ENCODE measurements at regions not wholly inside any gene's neighbourhood (a gene's known extent, or its start where the extent isn't known, plus 50 kb on each side); places are given as distances from the start of the nearest gene placed in this dataset.
A peak's percentile ranks its signal among the peaks of the same experiment; 100 is the strongest.

DNA sequence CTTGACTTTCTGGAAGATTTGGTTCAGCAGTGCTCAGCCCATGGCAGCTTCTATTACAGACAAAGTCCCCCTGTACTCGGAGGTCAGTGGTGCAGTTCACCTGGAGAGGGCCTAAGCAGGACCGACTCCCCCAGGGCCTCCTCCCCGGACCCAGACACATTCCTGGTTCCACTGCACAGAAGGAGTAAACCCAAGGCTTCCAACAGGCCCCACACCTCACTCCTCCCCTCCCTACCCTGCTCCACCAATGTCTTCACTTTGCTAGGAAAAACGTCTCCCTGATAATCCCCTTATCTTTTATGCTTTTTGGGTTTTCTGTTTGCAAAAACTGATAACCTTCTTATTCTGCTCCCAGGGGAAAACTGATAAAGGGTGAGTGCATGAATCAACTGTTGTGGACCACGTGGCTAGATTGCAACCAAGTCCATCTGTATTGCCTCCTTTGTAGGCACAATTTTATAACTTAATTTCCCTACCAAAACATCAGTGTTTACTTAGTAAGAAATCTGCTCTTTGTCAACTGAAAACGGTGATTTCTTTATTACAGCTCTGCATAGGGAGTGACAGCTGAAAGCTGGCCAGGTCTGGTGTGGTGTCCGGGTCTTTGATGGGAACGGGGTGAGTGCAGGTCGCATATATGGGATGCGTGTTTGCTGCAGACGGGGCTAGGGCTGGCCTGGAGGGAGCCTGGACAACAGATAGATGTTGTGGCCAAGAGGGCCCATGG, 202.5 kb downstream of the GLI2 start:
- TF ChIP-seq, protein P1, sequence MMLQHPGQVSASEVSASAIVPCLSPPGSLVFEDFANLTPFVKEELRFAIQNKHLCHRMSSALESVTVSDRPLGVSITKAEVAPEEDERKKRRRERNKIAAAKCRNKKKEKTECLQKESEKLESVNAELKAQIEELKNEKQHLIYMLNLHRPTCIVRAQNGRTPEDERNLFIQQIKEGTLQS (IDR thresholded peaks at IDR 0.05): no peak
- TF ChIP-seq, protein P2, sequence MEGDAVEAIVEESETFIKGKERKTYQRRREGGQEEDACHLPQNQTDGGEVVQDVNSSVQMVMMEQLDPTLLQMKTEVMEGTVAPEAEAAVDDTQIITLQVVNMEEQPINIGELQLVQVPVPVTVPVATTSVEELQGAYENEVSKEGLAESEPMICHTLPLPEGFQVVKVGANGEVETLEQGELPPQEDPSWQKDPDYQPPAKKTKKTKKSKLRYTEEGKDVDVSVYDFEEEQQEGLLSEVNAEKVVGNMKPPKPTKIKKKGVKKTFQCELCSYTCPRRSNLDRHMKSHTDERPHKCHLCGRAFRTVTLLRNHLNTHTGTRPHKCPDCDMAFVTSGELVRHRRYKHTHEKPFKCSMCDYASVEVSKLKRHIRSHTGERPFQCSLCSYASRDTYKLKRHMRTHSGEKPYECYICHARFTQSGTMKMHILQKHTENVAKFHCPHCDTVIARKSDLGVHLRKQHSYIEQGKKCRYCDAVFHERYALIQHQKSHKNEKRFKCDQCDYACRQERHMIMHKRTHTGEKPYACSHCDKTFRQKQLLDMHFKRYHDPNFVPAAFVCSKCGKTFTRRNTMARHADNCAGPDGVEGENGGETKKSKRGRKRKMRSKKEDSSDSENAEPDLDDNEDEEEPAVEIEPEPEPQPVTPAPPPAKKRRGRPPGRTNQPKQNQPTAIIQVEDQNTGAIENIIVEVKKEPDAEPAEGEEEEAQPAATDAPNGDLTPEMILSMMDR (IDR thresholded peaks at IDR 0.05 in 2 of 3, conservative IDR thresholded peaks at IDR 0.05 in 1 of 3; ENCODE audit: borderline replicate concordance in 1 of 3, insufficient read depth in 1 of 3, low read depth in 2 of 3, low read length in 2 of 3): no peak
- TF ChIP-seq EGR1 (IDR thresholded peaks at IDR 0.05; ENCODE audit: low read depth): no peak
- H4K20me1 ChIP-seq (ENCODE audit: insufficient read depth): no peaks in the 10 kb centered on the region
- no peak for ATAC-seq
- POLR2A ChIA-PET: no interaction called here
- H3K36me3 ChIP-seq (ENCODE audit: control insufficient read depth in 1 of 2, insufficient read depth in 2 of 2, low read length in 2 of 2): no peaks in the 10 kb centered on the region
- H2AFZ ChIP-seq (ENCODE audit: low read depth, low read length, poor library complexity, severe bottlenecking): no peak overlapping the region
- no peaks in the 10 kb centered on the region for H3K9me2 ChIP-seq (ENCODE audit: insufficient read depth)
- CTCF ChIA-PET: interaction anchor here (0.6 kb wide), 1 partner anchor 779 kb away, joined by 3 read pairs; no protein-coding TSS in a partner anchor
- intact Hi-C loops (cut with micrococcal nuclease): loop anchor here (5.0 kb wide), 1 partner anchor 201 kb away; the partner anchor contains the start of gene GLI2
- H3K79me2 ChIP-seq (ENCODE audit: insufficient read depth, low read length): no peaks in the 10 kb centered on the region
- peaks cover 7% of the 10 kb centered on the region; the same call in 1 of the 2 replicates for H3K27me3 ChIP-seq (ENCODE audit: insufficient read depth, low read length)
- H3K4me3 ChIP-seq (replicated peaks in 1 of 2; ENCODE audit: low read depth in 1 of 2, low read length in 2 of 2): no peak overlapping the region
- DNase-seq (ENCODE audit: low read depth, low spot score): no peak
- BruUV-seq (replicated peaks): no TSS peak
- H3K4me1 ChIP-seq (ENCODE audit: control insufficient read depth in 1 of 2, insufficient read depth in 2 of 2, low read length in 2 of 2): peaks cover 30 to 61% of the 10 kb centered on the region in 2 experiments
- no peak overlapping the region for H3K9ac ChIP-seq (ENCODE audit: low read length)
- no peak overlapping the region for H3K4me2 ChIP-seq (ENCODE audit: low read length)
- no peaks in the 10 kb centered on the region for H3K9me3 ChIP-seq (ENCODE audit: control insufficient read depth in 1 of 2, insufficient read depth in 1 of 2, low read depth in 1 of 2, low read length in 2 of 2)
- H3K27ac ChIP-seq (ENCODE audit: low read depth, low read length): no peak overlapping the region
- RAD21 ChIA-PET (ENCODE audit: low non-redundant PET in 1 of 2, low total read pairs in 2 of 2, uncharacterized antibody in 2 of 2, unreplicated experiment in 2 of 2): no interaction called here

DNA sequence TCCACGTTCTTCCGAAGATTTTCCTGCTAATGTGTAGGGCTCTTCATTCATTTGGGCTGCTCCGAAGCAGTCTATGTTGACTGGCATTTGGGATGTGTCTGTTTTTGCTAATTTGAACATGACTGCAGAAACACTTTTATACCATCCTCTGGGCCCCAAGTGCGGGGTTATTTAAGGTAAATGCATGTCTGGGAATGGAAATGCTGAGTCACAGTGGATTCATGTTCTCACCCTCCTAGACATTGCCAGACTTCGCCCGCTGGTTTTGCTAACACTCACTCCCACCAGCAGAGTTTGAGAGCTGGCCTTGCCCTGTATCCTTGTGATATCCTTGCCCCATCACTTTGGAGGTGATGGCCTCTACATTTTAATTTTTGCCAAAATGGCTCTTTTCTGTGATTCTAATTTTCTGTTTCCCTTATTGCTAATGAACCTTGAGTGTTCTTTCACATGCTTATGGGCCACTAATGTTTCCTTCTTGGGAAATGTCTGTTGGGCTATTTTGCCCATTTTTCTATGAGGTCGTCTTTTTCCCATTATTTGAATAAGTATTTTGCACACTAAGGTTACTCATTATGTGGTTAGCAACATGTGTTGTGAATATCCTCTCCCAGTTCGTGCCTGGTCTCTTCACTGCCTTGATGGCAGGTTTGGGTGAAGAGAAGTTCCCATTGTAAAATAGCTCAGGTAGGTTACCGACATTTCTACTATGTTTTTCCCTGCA, 204.1 kb downstream of the GLI2 start:
- H3K79me2 ChIP-seq (ENCODE audit: insufficient read depth, low read length): no peaks in the 10 kb centered on the region
- peaks cover 3% of the 10 kb centered on the region; the same call in 1 of the 2 replicates for H3K27me3 ChIP-seq (ENCODE audit: insufficient read depth, low read length)
- no peaks in the 10 kb centered on the region for H4K20me1 ChIP-seq (ENCODE audit: insufficient read depth)
- peaks cover 20 to 45% of the 10 kb centered on the region in 2 experiments for H3K4me1 ChIP-seq (ENCODE audit: control insufficient read depth in 1 of 2, insufficient read depth in 2 of 2, low read length in 2 of 2)
- no peak overlapping the region for H2AFZ ChIP-seq (ENCODE audit: low read depth, low read length, poor library complexity, severe bottlenecking)
- DNase-seq (ENCODE audit: low read depth, low spot score) (no peak), ATAC-seq (no peak)
- BruUV-seq (replicated peaks): no TSS peak
- H3K9ac ChIP-seq (ENCODE audit: low read length): no peak overlapping the region
- H3K4me2 ChIP-seq (ENCODE audit: low read length): peak overlapping the region; percentile 30
- ChIA-PET RAD21 (ENCODE audit: low non-redundant PET in 1 of 2, low total read pairs in 2 of 2, uncharacterized antibody in 2 of 2, unreplicated experiment in 2 of 2) (no interaction called here), CTCF (no interaction called here), POLR2A (no interaction called here)
- no peak overlapping the region for H3K27ac ChIP-seq (ENCODE audit: low read depth, low read length)
- H3K4me3 ChIP-seq (replicated peaks in 1 of 2; ENCODE audit: low read depth in 1 of 2, low read length in 2 of 2): no peak overlapping the region
- intact Hi-C loops (cut with micrococcal nuclease): loop anchor here (5.0 kb wide), 1 partner anchor 202 kb away; the partner anchor contains the start of gene GLI2
- no peaks in the 10 kb centered on the region for H3K9me3 ChIP-seq (ENCODE audit: control insufficient read depth in 1 of 2, insufficient read depth in 1 of 2, low read depth in 1 of 2, low read length in 2 of 2)
- H3K36me3 ChIP-seq (ENCODE audit: control insufficient read depth in 1 of 2, insufficient read depth in 2 of 2, low read length in 2 of 2): no peaks in the 10 kb centered on the region
- no peaks in the 10 kb centered on the region for H3K9me2 ChIP-seq (ENCODE audit: insufficient read depth)
- no peak for TF ChIP-seq POLR2A (IDR thresholded peaks at IDR 0.05; ENCODE audit: borderline replicate concordance, extremely low read depth, insufficient read depth, insufficient read length)
- no peak for TF ChIP-seq TCF7L2 (IDR thresholded peaks at IDR 0.05; ENCODE audit: borderline replicate concordance, extremely low read depth, insufficient read depth, insufficient read length)
- no peak for TF ChIP-seq EZH2phosphoT487 (IDR thresholded peaks at IDR 0.05; ENCODE audit: borderline replicate concordance)
- TF ChIP-seq, protein P3, sequence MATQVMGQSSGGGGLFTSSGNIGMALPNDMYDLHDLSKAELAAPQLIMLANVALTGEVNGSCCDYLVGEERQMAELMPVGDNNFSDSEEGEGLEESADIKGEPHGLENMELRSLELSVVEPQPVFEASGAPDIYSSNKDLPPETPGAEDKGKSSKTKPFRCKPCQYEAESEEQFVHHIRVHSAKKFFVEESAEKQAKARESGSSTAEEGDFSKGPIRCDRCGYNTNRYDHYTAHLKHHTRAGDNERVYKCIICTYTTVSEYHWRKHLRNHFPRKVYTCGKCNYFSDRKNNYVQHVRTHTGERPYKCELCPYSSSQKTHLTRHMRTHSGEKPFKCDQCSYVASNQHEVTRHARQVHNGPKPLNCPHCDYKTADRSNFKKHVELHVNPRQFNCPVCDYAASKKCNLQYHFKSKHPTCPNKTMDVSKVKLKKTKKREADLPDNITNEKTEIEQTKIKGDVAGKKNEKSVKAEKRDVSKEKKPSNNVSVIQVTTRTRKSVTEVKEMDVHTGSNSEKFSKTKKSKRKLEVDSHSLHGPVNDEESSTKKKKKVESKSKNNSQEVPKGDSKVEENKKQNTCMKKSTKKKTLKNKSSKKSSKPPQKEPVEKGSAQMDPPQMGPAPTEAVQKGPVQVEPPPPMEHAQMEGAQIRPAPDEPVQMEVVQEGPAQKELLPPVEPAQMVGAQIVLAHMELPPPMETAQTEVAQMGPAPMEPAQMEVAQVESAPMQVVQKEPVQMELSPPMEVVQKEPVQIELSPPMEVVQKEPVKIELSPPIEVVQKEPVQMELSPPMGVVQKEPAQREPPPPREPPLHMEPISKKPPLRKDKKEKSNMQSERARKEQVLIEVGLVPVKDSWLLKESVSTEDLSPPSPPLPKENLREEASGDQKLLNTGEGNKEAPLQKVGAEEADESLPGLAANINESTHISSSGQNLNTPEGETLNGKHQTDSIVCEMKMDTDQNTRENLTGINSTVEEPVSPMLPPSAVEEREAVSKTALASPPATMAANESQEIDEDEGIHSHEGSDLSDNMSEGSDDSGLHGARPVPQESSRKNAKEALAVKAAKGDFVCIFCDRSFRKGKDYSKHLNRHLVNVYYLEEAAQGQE (IDR thresholded peaks at IDR 0.05; ENCODE audit: low read depth): no peak
- TF ChIP-seq CEBPB (IDR thresholded peaks at IDR 0.05; ENCODE audit: low read depth): no peak
- TF ChIP-seq CBX3 (IDR thresholded peaks at IDR 0.05; ENCODE audit: low read depth): no peak
- TF ChIP-seq, protein P4, sequence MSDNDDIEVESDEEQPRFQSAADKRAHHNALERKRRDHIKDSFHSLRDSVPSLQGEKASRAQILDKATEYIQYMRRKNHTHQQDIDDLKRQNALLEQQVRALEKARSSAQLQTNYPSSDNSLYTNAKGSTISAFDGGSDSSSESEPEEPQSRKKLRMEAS (IDR thresholded peaks at IDR 0.05): no peak
